ENCODE measurements at regions not wholly inside any gene's neighbourhood (a gene's known extent, or its start where the extent isn't known, plus 50 kb on each side); places are given as distances from the start of the nearest gene placed in this dataset.

- TF ChIP-seq, protein P1, sequence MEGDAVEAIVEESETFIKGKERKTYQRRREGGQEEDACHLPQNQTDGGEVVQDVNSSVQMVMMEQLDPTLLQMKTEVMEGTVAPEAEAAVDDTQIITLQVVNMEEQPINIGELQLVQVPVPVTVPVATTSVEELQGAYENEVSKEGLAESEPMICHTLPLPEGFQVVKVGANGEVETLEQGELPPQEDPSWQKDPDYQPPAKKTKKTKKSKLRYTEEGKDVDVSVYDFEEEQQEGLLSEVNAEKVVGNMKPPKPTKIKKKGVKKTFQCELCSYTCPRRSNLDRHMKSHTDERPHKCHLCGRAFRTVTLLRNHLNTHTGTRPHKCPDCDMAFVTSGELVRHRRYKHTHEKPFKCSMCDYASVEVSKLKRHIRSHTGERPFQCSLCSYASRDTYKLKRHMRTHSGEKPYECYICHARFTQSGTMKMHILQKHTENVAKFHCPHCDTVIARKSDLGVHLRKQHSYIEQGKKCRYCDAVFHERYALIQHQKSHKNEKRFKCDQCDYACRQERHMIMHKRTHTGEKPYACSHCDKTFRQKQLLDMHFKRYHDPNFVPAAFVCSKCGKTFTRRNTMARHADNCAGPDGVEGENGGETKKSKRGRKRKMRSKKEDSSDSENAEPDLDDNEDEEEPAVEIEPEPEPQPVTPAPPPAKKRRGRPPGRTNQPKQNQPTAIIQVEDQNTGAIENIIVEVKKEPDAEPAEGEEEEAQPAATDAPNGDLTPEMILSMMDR (conservative IDR thresholded peaks at IDR 0.05), result no peak
- TF ChIP-seq ZFX (IDR thresholded peaks at IDR 0.05), result no peak
- no peak overlapping the region for H3K27ac ChIP-seq
These were observed 154.2 kb upstream of the ZNF366 start for GRCh38 chr5:72661405-72661804.

- no peak overlapping the region for H3K27ac ChIP-seq
- TF ChIP-seq ZFX (IDR thresholded peaks at IDR 0.05), result no peak
- TF ChIP-seq, protein P1 (conservative IDR thresholded peaks at IDR 0.05), result no peak
These were observed 152.5 kb upstream of the ZNF366 start for GRCh38 chr5:72659726-72660125.

DNA sequence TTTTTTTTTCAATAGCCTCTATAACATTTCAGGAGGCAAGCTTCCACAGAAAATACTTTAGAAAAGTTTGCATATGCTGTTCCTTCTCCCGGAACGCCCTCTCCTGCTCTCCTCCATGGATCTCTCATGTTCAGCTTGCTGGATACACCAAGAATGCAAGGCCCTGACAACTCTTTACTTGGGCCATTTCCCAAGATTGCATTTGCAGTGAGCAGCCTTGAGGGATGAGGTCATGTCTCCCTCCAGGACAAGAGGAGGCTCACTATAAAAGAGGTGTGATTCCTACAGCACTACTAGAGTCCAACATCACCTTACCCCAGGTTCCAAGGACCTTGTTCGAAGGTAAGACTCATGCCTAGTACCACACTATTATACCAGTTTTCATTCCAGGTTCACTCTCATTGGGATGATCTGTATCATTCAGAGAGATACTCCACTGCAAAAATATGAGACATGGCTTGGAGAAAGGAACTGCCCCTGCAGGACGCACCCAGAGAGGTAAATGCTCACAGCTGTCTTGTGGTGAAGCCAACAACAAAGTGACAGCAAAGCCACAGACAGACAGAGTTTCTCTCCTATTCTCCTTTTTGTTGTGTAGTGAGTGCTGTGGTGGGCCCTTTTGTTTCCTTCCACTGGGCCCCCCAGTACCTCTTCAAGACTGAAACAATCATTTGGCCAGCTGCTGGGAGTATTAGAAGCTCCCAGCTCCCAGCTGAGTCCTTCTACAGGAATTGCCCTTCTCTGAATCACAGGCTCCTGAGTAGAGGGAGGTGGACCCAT, 151.7 kb upstream of the ZNF366 start:
- TF ChIP-seq ZFX (IDR thresholded peaks at IDR 0.05), result no peak
- TF ChIP-seq, protein P1 (conservative IDR thresholded peaks at IDR 0.05), result no peak
- no peak overlapping the region for H3K27ac ChIP-seq

GRCh38 chr5:72658161-72658560, 151.0 kb upstream of the ZNF366 start:
- no peak for TF ChIP-seq ZFX (IDR thresholded peaks at IDR 0.05)
- TF ChIP-seq, protein P1 (conservative IDR thresholded peaks at IDR 0.05), result no peak
- no peak overlapping the region for H3K27ac ChIP-seq

- TF ChIP-seq, protein P1 (conservative IDR thresholded peaks at IDR 0.05), result no peak
- no peak for TF ChIP-seq ZFX (IDR thresholded peaks at IDR 0.05)
- no peak overlapping the region for H3K27ac ChIP-seq
These were observed 149.7 kb upstream of the ZNF366 start for GRCh38 chr5:72656756-72657513.

- H3K27ac ChIP-seq, result no peak overlapping the region
- TF ChIP-seq, protein P1 (conservative IDR thresholded peaks at IDR 0.05), result no peak
- TF ChIP-seq ZFX (IDR thresholded peaks at IDR 0.05), result no peak
These were observed 149.1 kb upstream of the ZNF366 start for GRCh38 chr5:72656331-72656730.

DNA sequence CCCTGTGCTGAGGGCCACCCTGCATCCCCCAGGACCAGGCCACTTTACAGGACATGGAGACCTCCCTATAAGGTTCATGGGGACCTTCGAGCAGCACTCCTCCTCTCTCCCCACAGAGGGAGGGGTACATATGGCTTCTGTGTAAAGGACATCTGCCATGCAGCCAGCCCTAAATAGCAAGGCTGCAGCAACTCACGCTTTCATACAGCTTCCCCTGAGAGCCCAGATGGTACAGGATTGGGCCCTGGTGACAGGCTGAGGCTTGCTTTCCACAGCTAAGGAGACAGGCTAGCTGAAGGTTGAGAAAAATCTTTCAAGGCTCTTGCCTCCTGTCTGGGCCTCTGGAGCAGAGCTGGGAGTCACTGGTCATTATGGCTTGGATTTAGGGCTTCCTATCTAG, 147.0 kb upstream of the ZNF366 start:
- H3K27ac ChIP-seq, result no peak overlapping the region
- TF ChIP-seq ZFX (IDR thresholded peaks at IDR 0.05), result no peak
- TF ChIP-seq, protein P1 (conservative IDR thresholded peaks at IDR 0.05), result no peak

Data from C4-2B (cell line).